ENCODE measurements at regions not wholly inside any gene's neighbourhood (a gene's known extent, or its start where the extent isn't known, plus 50 kb on each side); places are given as distances from the start of the nearest gene placed in this dataset.

- no peak for TF ChIP-seq CTCF (conservative IDR thresholded peaks at IDR 0.05)
- no peak for TF ChIP-seq ZFX (IDR thresholded peaks at IDR 0.05)
Observed at GRCh38 chr4:185082561-185082960, 60.5 kb upstream of the SLC25A4 start.
